Osteocyte (in vitro differentiated cells): ENCODE measurements at regions not wholly inside any gene's neighbourhood (a gene's known extent, or its start where the extent isn't known, plus 50 kb on each side); places are given as distances from the start of the nearest gene placed in this dataset.

Experiments used
- DNase-seq: peaks from one replicate; pipeline ENCODE4 v3.0.0; 2021; ENCODE audit warnings: mixed read lengths; ENCODE audit not compliant: unreplicated experiment; ENCODE audit errors: extremely low spot score
- H3K27ac Mint-ChIP-seq: one replicate; pipeline ENCODE4 v1.8.0; 2021; ENCODE audit warnings: mild to moderate bottlenecking, mixed read lengths; ENCODE audit not compliant: unreplicated experiment
- H3K27me3 Mint-ChIP-seq: one replicate; pipeline ENCODE4 v1.8.0; 2021; ENCODE audit warnings: mixed read lengths; ENCODE audit not compliant: unreplicated experiment
- H3K36me3 Mint-ChIP-seq: one replicate; pipeline ENCODE4 v1.8.0; 2021; ENCODE audit warnings: mixed read lengths; ENCODE audit not compliant: unreplicated experiment
- H3K4me1 Mint-ChIP-seq: one replicate; pipeline ENCODE4 v1.8.0; 2021; ENCODE audit warnings: mixed read lengths; ENCODE audit not compliant: unreplicated experiment
- H3K4me3 Mint-ChIP-seq: one replicate; pipeline ENCODE4 v1.8.0; 2021; ENCODE audit warnings: mild to moderate bottlenecking, moderate library complexity, mixed read lengths; ENCODE audit not compliant: unreplicated experiment
- H3K9me3 Mint-ChIP-seq: one replicate; pipeline ENCODE4 v1.8.0; 2021; ENCODE audit warnings: mixed read lengths; ENCODE audit not compliant: unreplicated experiment
- TF ChIP-seq, protein P1 (sequence below): fragments of 200-600 bp; sonication (generic); IDR thresholded peaks from 2 replicates; pipeline ENCODE4 v1.5.0; 2021; ENCODE audit warnings: antibody characterized with exemption, mild to moderate bottlenecking, moderate library complexity

DNA sequence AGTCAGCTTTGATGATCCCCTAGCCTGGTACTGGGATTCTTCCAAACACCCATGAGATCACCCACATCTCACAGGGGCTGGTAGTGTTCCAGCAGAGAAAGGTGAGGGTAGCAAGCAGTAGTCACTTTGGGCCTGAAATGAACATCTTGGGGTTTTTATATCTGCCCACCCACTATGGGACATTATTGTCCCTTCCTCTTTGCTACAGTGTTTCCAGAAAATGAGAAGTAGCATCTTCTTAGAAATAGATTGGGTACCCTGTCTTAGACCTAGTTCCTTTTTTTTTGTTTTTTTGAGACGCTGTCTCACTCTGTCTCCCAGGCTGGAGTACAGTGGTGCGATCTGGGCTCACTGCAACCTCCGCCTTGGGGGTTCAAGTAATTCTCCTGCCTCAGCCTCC is 249.2 kb upstream of the ANKRD55 start:
- H3K9me3 Mint-ChIP-seq, result no peaks in the 10 kb centered on the region
- peaks cover 23% of the 10 kb centered on the region for H3K4me1 Mint-ChIP-seq
- TF ChIP-seq, protein P1, sequence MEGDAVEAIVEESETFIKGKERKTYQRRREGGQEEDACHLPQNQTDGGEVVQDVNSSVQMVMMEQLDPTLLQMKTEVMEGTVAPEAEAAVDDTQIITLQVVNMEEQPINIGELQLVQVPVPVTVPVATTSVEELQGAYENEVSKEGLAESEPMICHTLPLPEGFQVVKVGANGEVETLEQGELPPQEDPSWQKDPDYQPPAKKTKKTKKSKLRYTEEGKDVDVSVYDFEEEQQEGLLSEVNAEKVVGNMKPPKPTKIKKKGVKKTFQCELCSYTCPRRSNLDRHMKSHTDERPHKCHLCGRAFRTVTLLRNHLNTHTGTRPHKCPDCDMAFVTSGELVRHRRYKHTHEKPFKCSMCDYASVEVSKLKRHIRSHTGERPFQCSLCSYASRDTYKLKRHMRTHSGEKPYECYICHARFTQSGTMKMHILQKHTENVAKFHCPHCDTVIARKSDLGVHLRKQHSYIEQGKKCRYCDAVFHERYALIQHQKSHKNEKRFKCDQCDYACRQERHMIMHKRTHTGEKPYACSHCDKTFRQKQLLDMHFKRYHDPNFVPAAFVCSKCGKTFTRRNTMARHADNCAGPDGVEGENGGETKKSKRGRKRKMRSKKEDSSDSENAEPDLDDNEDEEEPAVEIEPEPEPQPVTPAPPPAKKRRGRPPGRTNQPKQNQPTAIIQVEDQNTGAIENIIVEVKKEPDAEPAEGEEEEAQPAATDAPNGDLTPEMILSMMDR, result no peak
- H3K27me3 Mint-ChIP-seq, result no peaks in the 10 kb centered on the region
- H3K4me3 Mint-ChIP-seq, result no peak overlapping the region
- DNase-seq, result no peak
- no peaks in the 10 kb centered on the region for H3K36me3 Mint-ChIP-seq
- no peak overlapping the region for H3K27ac Mint-ChIP-seq

DNA sequence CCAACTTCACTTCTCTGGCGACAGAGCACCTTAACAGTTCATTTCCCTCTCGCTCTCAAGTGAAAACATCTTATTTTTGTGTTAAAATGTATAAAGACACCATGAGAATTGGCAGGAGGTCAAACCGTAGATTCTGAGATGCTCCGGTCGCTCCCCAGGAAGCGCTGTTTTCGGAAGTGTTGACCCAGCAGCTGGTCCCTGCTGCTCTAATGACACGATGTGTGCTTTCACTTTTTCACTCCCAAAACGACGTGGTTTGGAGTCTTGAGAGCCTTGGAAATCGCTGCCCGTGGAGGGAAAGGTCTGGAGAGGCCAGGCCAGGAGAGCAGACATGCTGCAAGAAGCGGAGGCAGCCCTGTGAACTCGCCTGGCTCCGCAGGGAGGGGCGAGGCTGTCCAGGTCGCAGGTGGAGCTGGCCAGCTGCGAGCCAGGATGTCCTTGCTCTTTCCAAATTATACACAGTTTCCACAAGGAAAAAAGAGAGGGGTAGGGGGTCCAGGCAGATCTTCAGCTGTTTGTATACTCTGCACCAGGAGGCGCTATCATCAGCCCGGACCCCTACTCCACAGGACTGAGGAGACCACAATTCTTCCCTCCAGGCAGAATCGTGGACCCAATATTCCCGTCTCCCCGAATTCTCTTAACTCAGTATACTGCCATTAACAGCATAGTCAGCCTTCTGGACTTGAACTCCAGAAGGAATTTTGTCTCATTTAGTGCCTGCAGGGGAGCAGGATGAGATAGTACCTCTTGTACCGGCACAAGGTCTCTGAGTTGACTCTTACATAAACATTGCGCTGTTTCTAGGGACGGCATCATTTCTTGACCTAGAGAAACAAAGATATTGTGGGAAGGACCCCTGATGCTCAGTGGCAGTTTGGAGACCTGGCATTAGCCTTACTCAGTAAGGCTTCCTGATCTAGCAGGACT is 248.6 kb upstream of the ANKRD55 start:
- Mint-ChIP-seq H3K27me3 (no peaks in the 10 kb centered on the region), H3K4me3 (peak overlapping the region; percentile 79), H3K36me3 (no peaks in the 10 kb centered on the region), H3K9me3 (no peaks in the 10 kb centered on the region), H3K4me1 (peaks cover 26% of the 10 kb centered on the region), H3K27ac (peak overlapping the region; percentile 88)
- no peak for DNase-seq
- TF ChIP-seq, protein P1, result peak; percentile 62

DNA sequence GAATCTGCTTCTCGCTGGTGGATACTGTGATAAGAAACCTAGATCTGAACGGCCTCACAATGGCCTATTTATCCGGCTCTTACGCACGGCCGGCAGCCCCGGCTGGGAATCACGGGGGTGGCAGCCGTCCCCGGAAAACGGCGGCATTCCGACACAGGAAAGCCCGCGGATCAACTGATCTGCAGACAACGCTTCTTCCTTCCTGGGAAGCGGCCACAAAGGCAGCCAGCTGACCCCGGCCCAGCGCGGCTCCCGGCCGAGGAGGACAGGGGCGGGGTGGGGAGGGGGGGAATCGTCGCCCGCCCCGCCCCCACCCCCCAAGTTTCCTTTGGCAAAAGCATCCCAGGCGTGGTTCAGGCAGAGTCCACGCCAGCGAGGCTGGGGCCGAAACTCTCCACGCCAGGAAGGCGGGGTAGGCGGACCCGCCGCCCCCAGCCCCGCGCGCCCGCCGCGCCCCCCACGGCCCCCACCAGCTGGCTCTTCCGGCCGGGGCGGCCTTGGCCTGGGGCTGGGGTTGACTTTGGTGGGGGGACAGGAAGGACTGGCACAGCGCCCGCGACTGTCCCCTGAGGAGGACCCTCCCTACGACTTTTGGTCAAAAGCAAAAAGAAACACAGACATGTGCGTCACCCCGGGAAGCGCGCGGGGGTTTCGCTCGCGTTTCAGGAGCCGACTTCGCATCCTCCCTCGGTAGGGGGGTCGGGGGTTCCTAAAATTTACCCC is 247.7 kb upstream of the ANKRD55 start:
- Mint-ChIP-seq H3K36me3 (no peaks in the 10 kb centered on the region), H3K9me3 (no peaks in the 10 kb centered on the region), H3K4me3 (peak overlapping the region; percentile 79), H3K27me3 (no peaks in the 10 kb centered on the region), H3K27ac (peak overlapping the region; percentile 88), H3K4me1 (peaks cover 33% of the 10 kb centered on the region)
- TF ChIP-seq, protein P1, result no peak
- no peak for DNase-seq

DNA sequence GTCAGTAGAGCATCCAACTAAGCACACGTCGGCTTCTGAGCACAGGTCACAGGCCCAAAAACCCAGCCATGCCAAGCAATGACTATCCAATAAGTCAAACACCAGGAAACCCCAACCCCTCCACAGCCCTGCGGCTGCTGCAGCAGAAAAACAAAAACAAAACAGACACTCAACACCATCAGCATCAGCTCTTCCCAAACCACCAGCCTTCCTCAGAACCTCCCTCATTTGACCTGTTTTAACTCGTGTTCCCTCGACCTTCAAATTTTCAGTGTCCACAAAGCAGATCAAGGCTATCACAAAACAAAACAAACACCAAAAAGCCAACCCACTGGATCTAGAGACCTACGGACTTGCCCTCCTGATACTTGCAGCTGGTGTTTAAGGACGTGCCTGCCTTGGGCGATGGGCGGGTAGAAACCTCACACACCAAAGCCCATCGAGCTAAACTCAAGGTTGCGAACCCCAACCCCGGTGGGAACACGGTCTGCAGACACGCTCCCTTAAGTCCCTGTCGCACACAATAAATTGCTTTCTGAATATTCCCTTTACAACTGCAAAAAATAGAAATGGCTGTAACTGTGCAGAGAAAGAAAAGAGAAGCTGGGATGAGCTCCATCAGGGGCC is 247.1 kb upstream of the ANKRD55 start:
- TF ChIP-seq, protein P1, result no peak
- Mint-ChIP-seq H3K4me1 (peaks cover 36% of the 10 kb centered on the region), H3K27ac (peak overlapping the region; percentile 77), H3K27me3 (no peaks in the 10 kb centered on the region), H3K9me3 (no peaks in the 10 kb centered on the region), H3K36me3 (no peaks in the 10 kb centered on the region), H3K4me3 (peak overlapping the region; percentile 67)
- DNase-seq, result no peak

DNA sequence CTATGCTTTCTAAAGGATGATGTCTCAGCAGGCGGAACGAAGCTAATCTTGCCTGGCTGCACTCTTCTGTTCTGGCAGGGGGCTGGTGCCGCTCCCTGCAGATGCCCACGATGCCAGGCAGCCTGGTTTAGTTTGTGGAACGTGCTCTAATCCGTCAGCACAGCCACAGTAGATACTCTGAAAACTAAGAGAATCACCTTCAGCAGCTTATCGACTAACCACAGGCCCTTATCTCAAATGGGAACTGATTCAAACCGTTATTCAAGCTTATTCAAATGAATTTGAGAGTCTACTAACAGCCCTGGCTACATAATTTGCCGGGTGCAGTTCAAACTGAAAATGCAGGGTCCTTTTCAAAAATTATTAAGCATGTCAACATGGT is 246.6 kb upstream of the ANKRD55 start:
- H3K27me3 Mint-ChIP-seq, result no peaks in the 10 kb centered on the region
- peak overlapping the region; percentile 77 for H3K27ac Mint-ChIP-seq
- peaks cover 36% of the 10 kb centered on the region for H3K4me1 Mint-ChIP-seq
- H3K9me3 Mint-ChIP-seq, result no peaks in the 10 kb centered on the region
- DNase-seq, result no peak
- TF ChIP-seq, protein P1, result no peak
- no peaks in the 10 kb centered on the region for H3K36me3 Mint-ChIP-seq
- peak overlapping the region; percentile 67 for H3K4me3 Mint-ChIP-seq
